Sciatic nerve (tissue), 2 donors: ENCODE measurements at regions not wholly inside any gene's neighbourhood (a gene's known extent, or its start where the extent isn't known, plus 50 kb on each side); places are given as distances from the start of the nearest gene placed in this dataset.
"Not testable (repeated sequence)": the region's sequence is repeated elsewhere in the genome, so short reads cannot be mapped to it uniquely, and the experiment has no call there.

Experiments
- ATAC-seq: fragments of 200-7000 bp; cut with Tn5 transposase; one replicate; pipeline ENCODE4 v1.9.1; 2020; ENCODE audit warnings: mild to moderate bottlenecking, moderate library complexity
- DNase-seq: peaks from one replicate; pipeline ENCODE4 v3.0.0-alpha.2; 2020; ENCODE audit warnings: low spot score
- intact Hi-C: fragments of 100-400 bp; cut with DNase I; formaldehyde crosslinking; loops from one replicate; pipeline ENCODE4 v1.14.2; 2022
- donor health status: DM: no; HTN: no; CAD: no.
- donor health status: DM: no; HTN: no; CAD: no.

DNA sequence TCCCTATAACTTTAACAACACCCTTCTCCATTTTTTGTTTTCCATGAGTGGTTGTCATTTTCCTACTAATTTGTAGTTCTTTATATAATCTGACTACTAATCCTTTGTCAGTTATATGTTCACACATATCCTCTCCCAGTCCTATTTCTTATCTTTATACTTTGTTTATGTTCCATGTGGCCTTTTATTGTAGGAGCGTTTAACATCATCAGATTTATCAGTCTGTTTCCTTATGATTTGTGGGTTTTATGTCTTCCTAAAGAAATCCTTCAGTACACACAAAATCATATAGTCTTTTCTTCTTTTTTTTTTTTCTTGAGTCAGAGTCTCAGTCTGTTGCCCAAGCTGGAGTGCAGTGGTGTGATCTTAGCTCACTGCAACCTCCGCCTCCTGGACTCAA is 204.9 kb upstream of the SPRY1 start:
- ATAC-seq (no peak), DNase-seq (no peak)
- intact Hi-C loops = loop anchor here (2.0 kb wide), 1 partner anchor 65 kb away; no protein-coding TSS in a partner anchor

DNA sequence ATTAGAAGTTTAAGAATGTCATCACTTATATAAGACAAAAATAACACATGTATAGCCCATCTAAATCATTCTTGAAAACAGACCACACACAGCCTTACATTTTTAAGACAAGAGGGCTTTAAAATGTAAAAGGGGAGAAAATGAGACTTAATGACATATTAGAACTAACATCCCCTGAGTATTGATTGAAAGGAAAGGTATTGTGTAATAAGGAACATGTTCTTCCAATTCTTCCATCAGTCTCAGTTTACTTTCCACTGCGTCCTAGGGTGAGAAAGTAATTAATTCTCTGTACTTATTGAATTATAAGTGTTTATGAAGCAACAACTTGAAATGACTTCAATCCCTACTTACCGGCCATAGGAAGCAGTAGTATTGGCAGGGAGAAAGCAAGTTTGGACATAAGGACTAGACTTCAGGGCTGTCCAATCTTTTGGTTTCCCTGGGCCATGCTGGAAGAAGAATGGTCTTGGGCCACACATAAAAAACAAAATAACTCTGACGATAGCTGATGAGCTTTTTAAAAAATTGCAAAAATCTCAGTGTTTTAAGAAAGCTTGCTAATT is 202.7 kb upstream of the SPRY1 start:
- DNase-seq = no peak
- ATAC-seq = peak; percentile 56
- intact Hi-C loops = loop anchor here (2.0 kb wide), 1 partner anchor 63 kb away; no protein-coding TSS in a partner anchor

DNA sequence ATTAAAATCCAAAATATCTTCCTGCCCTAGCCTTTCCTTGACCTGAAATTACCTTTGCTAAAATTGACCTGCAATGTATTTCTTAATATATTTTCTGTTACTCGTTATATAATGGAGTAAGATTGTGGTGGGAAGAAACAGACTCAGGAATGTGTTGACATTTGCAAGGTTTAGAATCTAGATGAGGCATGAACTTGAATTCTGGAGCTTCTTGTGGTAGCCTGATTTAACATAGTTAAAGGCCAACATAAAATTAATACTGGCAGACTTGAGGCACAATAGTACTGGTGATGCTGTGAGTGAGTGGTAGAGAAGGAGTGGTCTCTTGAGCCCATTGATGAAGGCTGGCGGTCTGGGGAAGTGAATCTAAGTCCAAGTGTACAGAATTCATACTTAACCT is 197.9 kb upstream of the SPRY1 start:
- no peak for DNase-seq
- intact Hi-C loops = loop anchor here (5.0 kb wide), 1 partner anchor 861 kb away; no protein-coding TSS in a partner anchor
- no peak for ATAC-seq

DNA sequence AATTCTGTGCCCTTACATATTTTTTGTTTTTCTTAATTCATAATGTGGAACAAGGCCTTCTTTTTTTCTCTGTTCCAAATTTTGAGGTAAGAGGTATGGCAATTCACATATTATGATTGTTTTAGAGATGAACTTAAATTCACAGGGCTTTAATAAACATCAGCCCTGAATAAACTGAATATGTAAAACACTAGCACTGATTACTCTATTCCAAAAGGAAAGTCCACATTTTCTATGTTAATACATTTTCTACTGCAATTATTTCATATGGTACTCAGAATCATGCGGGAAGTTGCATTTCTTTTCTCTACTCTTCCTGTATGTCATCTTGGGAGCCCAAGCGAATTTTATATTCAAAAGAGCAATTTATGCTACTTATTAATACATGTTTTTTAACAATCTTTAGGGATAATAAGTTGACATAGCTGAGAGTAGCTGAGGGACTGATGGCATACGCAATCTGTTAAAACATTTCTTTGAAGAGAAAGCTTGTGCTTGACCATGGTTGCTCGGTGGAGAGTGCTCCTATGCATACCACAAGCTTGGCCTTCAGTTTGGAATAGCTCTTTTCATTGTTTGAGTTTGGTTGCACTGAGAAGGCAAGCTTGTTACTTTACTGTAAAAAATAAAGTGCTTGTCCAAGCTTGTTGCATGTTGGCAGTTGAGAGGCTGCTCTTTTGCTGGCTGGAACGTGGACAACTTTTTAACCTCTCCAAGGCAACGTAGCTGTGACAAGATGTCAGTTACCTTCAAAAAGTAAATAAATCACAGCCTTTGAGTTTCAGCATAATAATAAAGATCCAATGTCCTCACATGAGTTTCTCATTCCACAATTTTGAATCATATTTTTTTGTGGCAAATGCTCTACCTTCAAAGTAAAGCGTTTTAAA is 196.3 kb upstream of the SPRY1 start:
- no peak for DNase-seq
- intact Hi-C loops = no loop called here
- no peak for ATAC-seq

DNA sequence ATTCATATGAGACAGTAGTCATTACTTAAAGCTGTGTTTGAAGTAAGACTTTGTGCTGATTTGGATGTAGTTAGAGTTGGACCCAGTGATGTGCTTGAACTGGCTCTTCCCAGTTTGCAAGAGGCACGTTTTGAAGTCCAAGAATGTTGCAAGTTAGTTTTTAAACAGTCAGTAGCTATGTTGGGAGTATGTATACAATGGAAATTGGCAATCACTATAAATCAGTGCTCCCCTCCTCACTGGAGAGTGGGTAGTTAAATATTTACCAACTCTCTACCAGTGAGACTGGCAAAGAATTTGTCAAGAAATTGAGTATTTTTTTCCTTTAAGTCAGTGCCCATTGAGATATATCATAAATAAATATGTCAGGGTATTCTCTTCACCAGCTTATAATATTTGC is 191.9 kb upstream of the SPRY1 start:
- ATAC-seq = no peak
- no peak for DNase-seq
- intact Hi-C loops = no loop called here

DNA sequence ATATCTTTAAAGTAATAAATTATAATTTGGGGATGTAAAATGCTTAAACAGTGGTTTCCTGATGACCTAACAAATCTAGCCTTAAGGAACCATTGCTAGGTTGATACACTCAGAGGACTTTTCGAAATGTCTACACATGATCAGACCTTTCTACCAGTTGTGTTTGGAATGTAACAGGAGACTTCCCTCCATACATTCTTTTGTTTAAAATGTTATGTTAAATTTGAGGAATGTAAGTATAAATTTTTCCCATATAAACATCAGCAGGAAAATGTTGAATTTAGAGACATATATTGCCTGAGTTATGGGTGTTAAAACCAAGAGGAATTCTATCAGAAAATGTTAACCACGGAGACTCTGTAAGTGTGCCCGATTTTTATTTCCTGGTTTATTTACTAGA is 190.6 kb upstream of the SPRY1 start:
- DNase-seq (no peak), ATAC-seq (no peak)
- intact Hi-C loops = no loop called here

DNA sequence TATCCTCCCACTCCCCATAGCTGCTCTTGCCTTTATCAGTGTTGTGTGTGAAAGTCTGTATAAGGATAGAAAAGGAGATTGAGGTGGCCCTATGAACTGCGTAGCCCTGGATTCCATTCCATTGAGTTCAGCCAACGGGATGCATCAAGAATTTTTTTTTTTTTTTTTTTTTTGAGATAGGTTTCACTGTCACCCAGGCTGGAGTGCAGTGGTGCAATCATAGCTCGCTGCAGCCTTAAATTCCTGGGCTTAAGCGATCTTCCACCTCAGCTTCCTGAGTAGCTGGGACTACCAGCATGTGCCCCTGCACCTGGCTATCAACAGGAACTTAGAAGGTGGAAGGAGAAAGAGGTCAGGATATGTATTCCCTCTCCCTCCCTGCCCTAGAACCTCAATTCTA is 187.2 kb upstream of the SPRY1 start:
- ATAC-seq (no peak), DNase-seq (no peak)
- intact Hi-C loops = no loop called here

DNA sequence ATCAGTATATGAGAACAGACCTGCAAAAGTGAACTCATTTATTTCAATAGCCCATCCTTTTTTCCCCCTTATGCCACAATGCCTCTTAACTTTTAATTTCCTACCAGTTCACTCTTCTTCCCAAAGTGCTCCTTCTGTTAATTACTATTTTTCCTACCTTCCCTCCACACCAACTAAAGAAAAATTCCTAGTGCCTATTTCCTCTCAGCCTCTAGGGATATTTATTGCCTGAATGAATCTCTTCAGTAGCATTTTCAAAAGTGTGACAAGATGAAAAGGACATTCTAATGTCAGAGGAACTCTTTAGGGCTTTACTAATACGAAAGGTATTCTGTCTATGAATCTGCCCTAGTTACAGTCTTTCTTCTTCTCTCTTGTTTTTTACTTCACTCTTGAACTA is 181.1 kb upstream of the SPRY1 start:
- DNase-seq = no peak
- intact Hi-C loops = no loop called here
- no peak for ATAC-seq

DNA sequence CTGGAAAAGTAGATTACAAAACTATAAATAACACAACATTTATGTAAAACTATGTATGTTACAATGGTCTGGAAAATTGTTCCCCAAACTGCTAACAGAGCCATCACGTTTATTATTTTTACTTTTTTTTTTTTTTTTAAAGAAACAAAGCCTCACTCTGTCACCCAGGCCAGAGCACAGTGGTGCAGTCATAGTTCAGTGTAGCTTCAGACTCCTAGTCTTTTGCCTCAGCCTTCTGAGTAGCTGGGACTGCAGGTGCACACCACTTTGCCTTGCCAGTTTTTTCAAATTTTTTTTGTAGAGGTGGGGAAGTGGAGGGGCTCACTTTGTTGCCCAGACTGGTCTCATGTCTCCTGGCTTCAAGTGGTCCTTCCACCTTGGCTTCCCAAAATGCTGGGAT is 180.1 kb upstream of the SPRY1 start:
- intact Hi-C loops = no loop called here
- DNase-seq = no peak
- ATAC-seq = no peak

DNA sequence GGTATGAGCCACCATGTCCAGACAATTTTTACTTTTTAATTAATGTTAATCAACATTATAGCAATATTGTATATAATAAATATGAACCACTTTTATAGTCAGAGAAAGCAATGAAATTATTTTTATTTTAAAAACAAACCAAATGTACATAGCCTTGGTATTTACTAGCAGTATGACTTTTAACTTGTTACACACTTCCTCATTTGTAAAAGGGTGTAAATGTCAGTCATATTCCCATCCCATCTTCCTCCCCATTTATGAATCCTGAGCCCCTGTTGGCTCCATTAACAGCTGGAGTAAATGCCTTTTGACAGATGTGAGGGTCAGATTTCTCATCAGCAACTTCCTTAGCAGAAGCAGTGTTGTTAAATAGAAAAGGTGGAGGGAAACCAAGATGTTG is 179.6 kb upstream of the SPRY1 start:
- no peak for DNase-seq
- intact Hi-C loops = no loop called here

DNA sequence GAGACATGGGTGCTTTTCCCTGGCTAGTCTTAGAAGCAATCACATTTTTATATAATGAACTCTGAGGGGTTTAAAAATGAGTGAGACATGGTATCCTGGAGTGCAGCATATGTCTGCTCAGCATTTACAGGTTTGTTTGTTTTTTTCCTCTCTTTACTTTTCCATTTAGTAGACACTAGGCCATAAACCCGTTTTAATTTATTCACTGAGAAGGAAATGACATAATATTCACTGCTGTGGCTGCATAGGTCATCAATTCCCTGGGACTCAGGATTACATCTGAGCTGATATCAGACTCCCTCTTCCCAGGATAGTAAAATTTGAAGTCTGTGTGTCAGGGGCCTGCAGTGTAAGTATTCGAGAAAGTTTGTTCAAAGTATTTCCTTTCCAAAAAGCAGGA is 178.9 kb upstream of the SPRY1 start:
- intact Hi-C loops = no loop called here
- ATAC-seq = no peak
- DNase-seq = no peak

More for the DNA sequence above, 179.6 kb upstream of the SPRY1 start:
- no peak for ATAC-seq

DNA sequence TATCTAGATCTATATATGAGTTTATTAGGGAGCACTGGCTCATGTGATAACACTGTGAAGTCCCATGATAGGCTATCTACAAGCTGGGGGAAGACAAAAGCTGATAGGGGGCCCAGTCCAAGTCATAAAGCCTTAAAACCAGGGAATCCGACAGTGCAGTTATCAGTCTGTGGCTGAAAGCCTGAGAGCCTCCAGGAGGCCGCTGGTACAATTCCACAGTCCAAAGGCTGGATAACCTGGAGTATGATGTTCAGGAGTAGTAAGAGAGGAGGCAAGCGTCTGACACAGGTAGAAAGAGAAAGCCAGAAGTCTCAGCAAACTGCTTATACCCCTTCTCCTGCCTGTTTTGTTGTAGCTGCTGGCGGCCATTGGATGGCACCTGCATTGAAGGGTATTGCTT is 177.6 kb upstream of the SPRY1 start:
- ATAC-seq (no peak), DNase-seq (no peak)
- intact Hi-C loops = no loop called here

DNA sequence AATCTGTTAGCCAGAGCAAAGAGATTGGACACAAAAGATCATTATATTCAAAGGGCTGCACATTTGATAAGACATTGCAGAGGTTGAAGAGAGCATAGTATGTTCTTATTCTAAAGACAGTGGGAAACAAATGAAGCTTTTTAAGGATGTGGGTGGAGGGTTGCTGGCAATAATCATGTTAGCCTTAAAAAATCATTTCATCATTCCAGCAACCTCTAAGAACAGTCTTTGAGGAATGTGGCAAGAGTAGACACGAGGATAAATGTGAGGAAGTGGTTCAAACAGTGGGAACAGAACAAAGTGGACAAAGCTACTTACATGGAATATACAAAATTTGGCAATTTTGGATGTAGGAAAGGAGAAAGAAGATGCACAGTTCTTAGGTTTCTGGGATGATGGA is 167.3 kb upstream of the SPRY1 start:
- ATAC-seq (no peak), DNase-seq (no peak)
- intact Hi-C loops = no loop called here

DNA sequence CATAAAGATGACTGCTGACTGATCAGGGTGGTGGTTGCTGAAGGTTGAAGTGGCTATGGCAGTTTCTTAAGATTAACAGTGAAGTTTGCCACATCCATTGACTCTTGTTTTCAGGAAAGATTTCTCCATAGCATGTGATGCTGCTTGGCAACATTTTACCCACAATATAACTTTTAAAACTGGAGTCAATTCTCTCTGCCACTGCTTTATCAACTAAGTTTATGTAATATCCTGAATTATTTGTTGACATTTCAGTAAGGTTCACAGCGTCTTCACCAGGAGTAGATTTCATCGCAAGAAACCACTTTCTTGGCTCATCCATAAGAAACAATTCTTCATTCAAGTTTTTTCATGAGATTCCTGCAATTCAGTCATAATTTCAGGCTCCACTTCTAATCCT is 166.5 kb upstream of the SPRY1 start:
- ATAC-seq (no peak), DNase-seq (no peak)
- intact Hi-C loops = no loop called here

DNA sequence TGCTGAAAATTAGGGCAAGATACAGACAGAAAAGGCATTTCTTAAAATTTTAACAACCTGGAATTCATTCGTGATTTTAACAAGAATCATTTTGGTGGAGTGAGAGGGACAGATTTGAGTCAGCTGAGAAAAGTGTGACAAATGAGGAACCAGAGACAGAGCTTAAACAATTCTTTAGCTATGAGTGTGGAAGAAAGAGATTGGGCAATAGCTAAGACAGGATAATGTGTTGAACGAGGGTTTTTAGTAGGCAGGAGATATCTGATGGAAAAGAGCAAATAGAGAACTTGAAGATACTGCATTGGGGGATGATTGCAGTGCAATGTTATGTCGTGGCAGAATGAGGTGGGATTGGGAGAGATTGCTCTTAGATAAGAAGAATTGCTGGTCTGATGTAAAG is 164.2 kb upstream of the SPRY1 start:
- DNase-seq = no peak
- peak; percentile 70 for ATAC-seq
- intact Hi-C loops = no loop called here

DNA sequence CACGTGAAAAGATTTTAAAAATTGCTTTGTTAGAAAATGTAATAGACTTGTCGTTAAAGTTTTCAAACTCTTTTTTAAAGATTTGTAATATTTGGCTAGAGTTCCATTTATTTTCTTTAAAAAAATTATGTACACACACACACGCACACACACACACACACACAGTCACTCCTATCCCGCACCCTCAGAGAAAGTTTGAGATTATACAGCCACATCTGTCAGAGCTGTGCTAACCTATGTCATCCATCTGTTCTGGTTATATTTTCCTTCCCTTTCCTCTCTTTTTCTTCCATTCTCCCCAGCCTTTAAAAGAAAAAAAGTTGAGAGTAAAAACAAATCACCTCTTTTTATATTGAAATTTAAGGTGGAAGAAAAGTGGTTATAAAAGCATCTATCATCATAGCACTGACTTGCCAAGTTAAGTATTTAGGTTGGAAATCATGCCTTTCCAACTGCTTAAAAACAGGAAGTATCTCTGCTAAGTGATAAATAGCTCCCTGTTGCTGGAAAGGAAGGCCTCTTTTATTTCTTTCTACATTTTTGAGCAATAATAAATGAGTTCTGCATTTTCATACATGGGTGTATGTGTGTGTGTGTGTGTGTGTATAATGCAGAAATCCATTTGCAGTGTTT is 163.3 kb upstream of the SPRY1 start:
- ATAC-seq (peak; percentile 34), DNase-seq (no peak)
- intact Hi-C loops = no loop called here

DNA sequence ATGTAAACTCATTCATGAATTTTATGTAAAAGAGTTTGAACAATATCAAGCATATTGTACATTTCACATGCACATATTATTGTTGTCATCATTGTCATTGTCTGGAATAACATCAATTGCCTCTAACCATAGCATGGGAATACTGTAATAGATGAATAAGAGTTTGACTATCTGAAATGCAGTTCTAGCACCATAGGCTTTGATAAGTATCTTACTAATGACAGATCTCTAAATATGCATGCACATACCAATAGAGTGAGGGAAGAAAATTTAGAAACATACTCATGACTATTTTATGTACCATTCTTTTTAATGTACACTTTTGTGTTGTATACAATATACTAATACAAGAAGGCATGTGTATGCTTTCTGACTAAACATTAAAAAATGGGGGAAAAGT is 161.6 kb upstream of the SPRY1 start:
- DNase-seq (no peak), ATAC-seq (no peak)
- intact Hi-C loops = no loop called here

DNA sequence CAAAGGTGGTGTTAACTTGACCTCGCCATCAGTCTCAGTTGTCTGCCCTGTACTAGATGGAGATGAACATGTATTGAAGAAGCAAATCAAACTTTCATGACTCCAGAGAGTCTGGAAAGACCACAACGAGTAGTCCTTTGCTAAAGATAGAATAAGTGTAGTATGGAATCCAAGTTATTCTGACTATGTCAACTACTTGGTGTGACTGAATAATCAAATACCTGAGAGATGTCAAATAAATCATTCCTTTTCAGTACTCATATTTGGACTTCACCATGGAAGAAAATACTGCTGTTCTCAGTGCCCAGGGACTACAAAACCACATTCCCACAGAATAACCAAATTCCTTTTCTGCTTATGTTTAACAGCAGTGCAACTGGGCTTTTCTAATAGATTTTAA is 161.2 kb upstream of the SPRY1 start:
- ATAC-seq = no peak
- intact Hi-C loops = no loop called here
- DNase-seq = no peak

DNA sequence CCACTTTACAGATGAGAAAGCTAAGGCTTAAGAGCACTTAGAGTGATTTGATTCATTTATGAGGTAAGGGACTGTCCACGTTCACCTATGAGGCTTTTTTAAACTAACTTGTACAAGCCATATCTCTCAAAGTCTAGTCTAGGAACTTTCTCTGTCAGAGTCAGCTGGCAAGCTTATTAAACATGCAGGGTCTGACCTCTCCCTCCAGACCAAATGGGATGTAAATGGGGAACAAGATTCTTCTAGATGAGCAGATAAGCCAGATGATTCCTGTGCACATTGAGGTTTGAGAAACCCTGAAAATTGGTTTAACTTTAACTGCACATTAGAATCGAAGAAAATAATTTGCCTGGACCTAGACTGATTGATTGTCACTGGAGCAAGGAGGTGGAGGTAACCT is 160.0 kb upstream of the SPRY1 start:
- DNase-seq = no peak
- intact Hi-C loops = no loop called here
- ATAC-seq = no peak

DNA sequence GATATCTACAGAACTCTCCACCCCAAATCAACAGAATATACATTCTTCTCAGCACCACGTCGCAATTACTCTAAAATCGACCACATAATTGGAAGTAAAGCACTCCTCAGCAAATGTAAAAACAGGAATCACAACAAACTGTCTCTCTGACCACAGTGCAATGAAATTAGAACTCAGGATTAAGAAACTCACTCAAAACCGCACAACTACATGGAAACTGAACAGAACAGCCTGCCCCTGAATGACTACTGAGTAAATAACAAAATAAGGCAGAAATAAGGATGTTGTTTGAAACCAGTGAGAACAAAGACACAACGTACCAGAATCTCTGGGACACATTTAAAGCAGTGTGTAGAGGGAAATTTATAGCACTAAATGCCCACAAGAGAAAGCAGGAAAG is 156.3 kb upstream of the SPRY1 start:
- ATAC-seq, intact Hi-C loops, DNase-seq: not testable (repeated sequence)
